PC-3 (cell line): ENCODE measurements at regions not wholly inside any gene's neighbourhood (a gene's known extent, or its start where the extent isn't known, plus 50 kb on each side); places are given as distances from the start of the nearest gene placed in this dataset.

Source experiments
- EZH2 ChIP-seq: fragments of 300-600 bp; sonication (generic); IDR thresholded peaks from one replicate; pipeline ENCODE4 v1.6.1; 2017; ENCODE audit warnings: antibody characterized with exemption, mild to moderate bottlenecking, low read length; ENCODE audit not compliant: unreplicated experiment
- EZH2phosphoT487 ChIP-seq: fragments of 300-600 bp; sonication (generic); IDR thresholded peaks from 2 replicates; pipeline ENCODE4 v1.6.1; 2018; ENCODE audit warnings: mild to moderate bottlenecking, antibody characterized with exemption, low read length, borderline replicate concordance
- TF ChIP-seq, protein P1 (sequence below): fragments of 300-600 bp; sonication (generic); conservative IDR thresholded peaks from 2 replicates; pipeline ENCODE4 v1.5.1; 2017; ENCODE audit warnings: antibody characterized with exemption, low read depth, mild to moderate bottlenecking, low read length

DNA sequence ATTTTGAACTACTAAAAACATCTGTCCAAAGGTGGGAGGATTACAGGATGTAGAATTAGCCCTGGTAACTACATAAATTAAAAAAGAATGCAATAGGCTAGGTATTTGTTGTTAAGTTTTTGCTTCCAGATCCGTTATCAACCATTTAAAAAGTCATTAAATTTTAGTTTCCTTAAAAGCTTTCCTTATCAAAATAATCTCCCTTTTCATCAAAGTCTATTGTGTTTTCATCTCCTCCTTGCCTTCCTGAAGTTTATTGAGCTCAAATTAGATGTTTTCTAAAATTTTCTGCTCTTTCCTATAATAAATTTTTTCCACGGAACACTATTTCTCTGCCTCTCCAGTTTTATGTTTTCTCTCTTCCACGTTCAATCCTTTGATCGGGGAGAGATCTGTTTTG, 108.6 kb downstream of the MEX3B start:
- TF ChIP-seq, protein P1, sequence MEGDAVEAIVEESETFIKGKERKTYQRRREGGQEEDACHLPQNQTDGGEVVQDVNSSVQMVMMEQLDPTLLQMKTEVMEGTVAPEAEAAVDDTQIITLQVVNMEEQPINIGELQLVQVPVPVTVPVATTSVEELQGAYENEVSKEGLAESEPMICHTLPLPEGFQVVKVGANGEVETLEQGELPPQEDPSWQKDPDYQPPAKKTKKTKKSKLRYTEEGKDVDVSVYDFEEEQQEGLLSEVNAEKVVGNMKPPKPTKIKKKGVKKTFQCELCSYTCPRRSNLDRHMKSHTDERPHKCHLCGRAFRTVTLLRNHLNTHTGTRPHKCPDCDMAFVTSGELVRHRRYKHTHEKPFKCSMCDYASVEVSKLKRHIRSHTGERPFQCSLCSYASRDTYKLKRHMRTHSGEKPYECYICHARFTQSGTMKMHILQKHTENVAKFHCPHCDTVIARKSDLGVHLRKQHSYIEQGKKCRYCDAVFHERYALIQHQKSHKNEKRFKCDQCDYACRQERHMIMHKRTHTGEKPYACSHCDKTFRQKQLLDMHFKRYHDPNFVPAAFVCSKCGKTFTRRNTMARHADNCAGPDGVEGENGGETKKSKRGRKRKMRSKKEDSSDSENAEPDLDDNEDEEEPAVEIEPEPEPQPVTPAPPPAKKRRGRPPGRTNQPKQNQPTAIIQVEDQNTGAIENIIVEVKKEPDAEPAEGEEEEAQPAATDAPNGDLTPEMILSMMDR, result no peak
- TF ChIP-seq EZH2, result no peak
- TF ChIP-seq EZH2phosphoT487, result no peak
